ENCODE measurements at regions not wholly inside any gene's neighbourhood (a gene's known extent, or its start where the extent isn't known, plus 50 kb on each side); places are given as distances from the start of the nearest gene placed in this dataset.

DNA sequence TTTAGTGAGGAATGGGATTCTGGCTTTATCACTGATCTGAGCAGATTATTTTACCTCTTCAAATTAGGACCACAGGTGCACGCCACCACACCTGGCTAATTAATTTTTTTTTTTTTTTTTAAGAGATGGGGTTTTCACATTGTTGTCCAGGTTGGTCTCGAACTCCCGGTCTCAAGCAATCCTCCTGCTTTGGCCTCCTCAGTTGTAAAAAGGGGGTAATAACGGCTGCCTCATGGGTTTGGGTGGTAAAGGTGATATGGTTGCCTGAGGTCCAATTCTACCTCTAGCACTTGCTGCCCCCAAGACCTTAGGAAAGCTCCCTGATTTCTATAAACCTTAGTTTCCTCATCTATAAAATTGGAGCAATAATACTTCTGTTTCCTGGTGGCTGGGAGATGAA lies 130.7 kb upstream of the HS3ST2 start:
- Histone ChIP-seq H3K27me3 (no peaks in the 10 kb centered on the region), H3K9me3 (replicated peaks in 1 of 3) (no peaks in the 10 kb centered on the region), H3K27ac (no peak overlapping the region), H3K4me3 (no peak overlapping the region), H3K36me3 (replicated peaks in 1 of 2) (no peaks in the 10 kb centered on the region), H3K4me1 (replicated peaks in 1 of 2) (no peaks in the 10 kb centered on the region)
- TF ChIP-seq, protein P1, sequence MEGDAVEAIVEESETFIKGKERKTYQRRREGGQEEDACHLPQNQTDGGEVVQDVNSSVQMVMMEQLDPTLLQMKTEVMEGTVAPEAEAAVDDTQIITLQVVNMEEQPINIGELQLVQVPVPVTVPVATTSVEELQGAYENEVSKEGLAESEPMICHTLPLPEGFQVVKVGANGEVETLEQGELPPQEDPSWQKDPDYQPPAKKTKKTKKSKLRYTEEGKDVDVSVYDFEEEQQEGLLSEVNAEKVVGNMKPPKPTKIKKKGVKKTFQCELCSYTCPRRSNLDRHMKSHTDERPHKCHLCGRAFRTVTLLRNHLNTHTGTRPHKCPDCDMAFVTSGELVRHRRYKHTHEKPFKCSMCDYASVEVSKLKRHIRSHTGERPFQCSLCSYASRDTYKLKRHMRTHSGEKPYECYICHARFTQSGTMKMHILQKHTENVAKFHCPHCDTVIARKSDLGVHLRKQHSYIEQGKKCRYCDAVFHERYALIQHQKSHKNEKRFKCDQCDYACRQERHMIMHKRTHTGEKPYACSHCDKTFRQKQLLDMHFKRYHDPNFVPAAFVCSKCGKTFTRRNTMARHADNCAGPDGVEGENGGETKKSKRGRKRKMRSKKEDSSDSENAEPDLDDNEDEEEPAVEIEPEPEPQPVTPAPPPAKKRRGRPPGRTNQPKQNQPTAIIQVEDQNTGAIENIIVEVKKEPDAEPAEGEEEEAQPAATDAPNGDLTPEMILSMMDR (IDR thresholded peaks at IDR 0.05): no peak
- no peak for TF ChIP-seq POLR2A (IDR thresholded peaks at IDR 0.05)
- 75 to 89% (median 78%) methylated on average over 4 of the region's 4 CpGs for whole genome bisulfite sequencing, 4 donors
- DNase-seq: no peak
- intact Hi-C loops (cut with DNase I): no loop called here

DNA sequence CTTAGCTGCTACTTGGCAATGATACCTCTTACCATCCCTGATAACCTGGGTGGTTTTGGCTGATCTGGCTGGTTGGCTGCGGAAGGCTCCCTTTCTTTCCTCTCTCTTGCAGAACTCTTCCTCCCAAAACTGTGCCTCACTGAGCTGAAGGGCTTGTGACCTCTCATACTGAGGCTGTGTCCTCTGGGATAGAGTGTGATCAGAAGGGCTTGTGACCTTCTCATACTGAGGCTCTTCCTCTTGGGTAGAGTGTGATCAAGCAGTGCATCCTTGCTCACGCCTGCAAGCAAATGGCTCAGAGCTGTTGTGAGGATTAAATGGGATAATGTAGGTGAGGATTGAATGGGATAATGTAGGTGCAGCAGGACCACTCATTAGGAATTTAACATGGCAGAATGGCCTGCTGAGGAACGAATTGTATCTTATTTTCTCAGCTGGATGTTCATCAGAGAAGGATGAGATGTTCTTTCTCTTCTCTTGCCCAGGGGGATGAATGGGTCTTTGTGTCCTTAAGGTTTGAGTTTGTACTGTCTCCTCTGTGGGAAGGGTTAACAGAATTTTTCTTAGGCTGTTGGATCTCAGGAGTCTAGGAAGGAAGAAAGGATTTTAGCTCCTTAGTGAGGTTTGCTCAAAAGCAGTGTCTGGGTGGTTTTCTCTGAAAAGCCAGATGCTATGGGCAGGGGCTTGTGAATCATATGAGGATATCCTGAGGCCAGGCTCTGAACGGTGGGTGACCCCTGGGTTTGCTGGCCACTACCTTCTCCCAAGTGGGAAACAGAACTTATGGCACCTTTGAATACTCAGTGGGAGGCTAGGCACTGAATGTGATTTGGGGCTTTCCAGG lies 130.0 kb upstream of the HS3ST2 start:
- no peaks in the 10 kb centered on the region for H3K9me3 ChIP-seq (replicated peaks in 1 of 3)
- WGBS, 4 donors: 54 to 70% (median 65%) methylated on average over 4 of the region's 4 CpGs
- H3K4me3 ChIP-seq: no peak overlapping the region
- TF ChIP-seq, protein P1 (IDR thresholded peaks at IDR 0.05): no peak
- TF ChIP-seq POLR2A (IDR thresholded peaks at IDR 0.05): no peak
- DNase-seq: no peak
- H3K4me1 ChIP-seq (replicated peaks in 1 of 2): no peaks in the 10 kb centered on the region
- H3K27me3 ChIP-seq: no peaks in the 10 kb centered on the region
- intact Hi-C loops (cut with DNase I): no loop called here
- peak overlapping the region in 2 of 5 donors; percentile 7 to 52 for H3K27ac ChIP-seq
- no peaks in the 10 kb centered on the region for H3K36me3 ChIP-seq (replicated peaks in 1 of 2)

DNA sequence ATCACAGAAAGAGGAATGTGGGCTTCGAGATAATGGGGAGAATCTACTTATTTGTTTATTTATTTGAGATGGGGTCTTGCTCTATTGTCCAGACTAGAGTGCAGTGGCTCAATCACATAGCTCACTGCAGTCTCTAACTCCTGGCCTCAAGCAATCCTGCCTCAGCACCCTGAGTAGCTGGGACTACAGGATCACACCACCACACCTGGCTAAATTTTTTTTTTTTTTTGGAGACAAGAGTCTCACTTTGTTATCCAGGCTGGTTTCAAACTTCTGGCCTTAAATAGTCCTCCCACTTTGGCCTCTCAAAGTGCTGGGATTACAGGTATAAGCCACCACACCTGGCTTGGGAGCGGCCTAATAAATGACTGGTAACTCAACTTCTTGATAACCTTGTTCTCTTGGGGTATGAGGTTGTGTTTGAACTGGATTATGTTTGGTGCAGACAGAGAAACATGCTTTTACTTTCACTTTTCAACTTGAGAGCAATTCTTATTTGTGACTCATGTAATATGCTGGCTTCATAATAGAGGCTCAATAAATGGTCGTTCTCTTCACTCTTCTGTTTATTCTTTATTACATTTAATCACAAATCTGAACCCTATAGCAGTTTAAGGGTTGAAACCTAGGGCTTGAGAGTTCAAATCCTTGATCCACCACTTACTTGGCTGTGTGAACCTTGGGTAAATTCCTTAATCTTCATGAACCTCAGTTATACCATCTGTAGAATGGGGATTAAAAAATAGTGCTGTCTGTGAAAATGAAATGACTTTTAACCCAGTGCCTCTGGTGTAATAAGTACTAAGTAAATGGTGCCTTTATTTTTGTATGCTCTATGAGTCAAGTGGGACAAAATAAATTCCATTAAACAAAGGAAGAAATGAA lies 129.1 kb upstream of the HS3ST2 start:
- Histone ChIP-seq H3K27me3 (no peaks in the 10 kb centered on the region), H3K4me1 (replicated peaks in 1 of 2) (no peaks in the 10 kb centered on the region), H3K9me3 (replicated peaks in 1 of 3) (no peaks in the 10 kb centered on the region), H3K4me3 (no peak overlapping the region), H3K27ac (peak overlapping the region in 2 of 5 donors; percentile 7 to 62), H3K36me3 (replicated peaks in 1 of 2) (no peaks in the 10 kb centered on the region)
- 65 to 82% (median 77%) methylated on average over 3 of the region's 3 CpGs for WGBS, 4 donors
- no peak for TF ChIP-seq POLR2A (IDR thresholded peaks at IDR 0.05)
- TF ChIP-seq, protein P1 (IDR thresholded peaks at IDR 0.05): no peak
- DNase-seq: no peak
- intact Hi-C loops (cut with DNase I): no loop called here

DNA sequence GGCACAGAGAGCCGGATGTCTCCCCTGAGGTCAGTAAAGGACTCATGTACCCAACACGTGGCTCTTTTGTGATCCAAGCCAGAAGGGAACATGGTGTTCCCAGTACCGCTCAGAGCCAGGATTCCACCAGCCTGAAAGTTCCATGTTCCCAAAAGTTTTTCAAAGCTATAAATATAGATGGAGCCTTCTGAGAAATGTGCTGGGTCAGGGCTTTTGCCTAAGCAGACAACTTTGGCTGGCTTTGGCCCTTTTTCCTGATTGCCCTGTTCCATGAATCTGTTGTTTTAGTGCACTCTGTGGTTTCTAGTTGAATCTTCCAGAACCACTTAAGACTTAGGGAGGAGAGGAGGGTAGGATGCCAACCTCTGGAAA lies 128.5 kb upstream of the HS3ST2 start:
- DNase-seq: peak; percentile 14 to 92 (median 59)
- intact Hi-C loops (cut with DNase I): no loop called here
- TF ChIP-seq, protein P1 (IDR thresholded peaks at IDR 0.05): no peak
- no peak for TF ChIP-seq POLR2A (IDR thresholded peaks at IDR 0.05)

More for the DNA sequence above, 128.5 kb upstream of the HS3ST2 start:
- Histone ChIP-seq H3K36me3 (replicated peaks in 1 of 2) (no peaks in the 10 kb centered on the region), H3K27me3 (no peaks in the 10 kb centered on the region), H3K27ac (peak overlapping the region in 3 of 5 donors; percentile 18 to 62 (median 30)), H3K4me1 (replicated peaks in 1 of 2) (no peaks in the 10 kb centered on the region), H3K9me3 (replicated peaks in 1 of 3) (no peaks in the 10 kb centered on the region), H3K4me3 (no peak overlapping the region)
- WGBS, 4 donors: 46 to 66% (median 62%) methylated on average over 3 of the region's 3 CpGs
